ENCODE measurements at regions not wholly inside any gene's neighbourhood (a gene's known extent, or its start where the extent isn't known, plus 50 kb on each side); places are given as distances from the start of the nearest gene placed in this dataset.
"Not testable (repeated sequence)": the region's sequence is repeated elsewhere in the genome, so short reads cannot be mapped to it uniquely, and the experiment has no call there.

- not testable (repeated sequence) for TF ChIP-seq CTCF (IDR thresholded peaks at IDR 0.05); EZH2 (IDR thresholded peaks at IDR 0.05; ENCODE audit: borderline replicate concordance, insufficient read depth, low read depth, low read length, poor library complexity, severe bottlenecking)
Measured at GRCh38 chr2:49692022-49692421, 537.7 kb upstream of the FSHR start.

Measured in B cell (primary cell).